ENCODE measurements at regions not wholly inside any gene's neighbourhood (a gene's known extent, or its start where the extent isn't known, plus 50 kb on each side); places are given as distances from the start of the nearest gene placed in this dataset.

- peak; percentile 44 for DNase-seq (ENCODE audit: low read depth)
- in situ Hi-C loops (cut with HindIII; ENCODE audit: low sequenced_read_pairs), result no loop called here
- TF ChIP-seq CTCF (IDR thresholded peaks at IDR 0.05; ENCODE audit: low read depth, low read length, missing control alignments), result peak; percentile 56
- H3K4me3 ChIP-seq (ENCODE audit: low read depth, low read length), result no peak overlapping the region
These were observed 244.3 kb upstream of the WWC1 start for GRCh38 chr5:168047043-168047668.

- H3K4me3 ChIP-seq (ENCODE audit: low read depth, low read length), result no peak overlapping the region
- in situ Hi-C loops (cut with HindIII; ENCODE audit: low sequenced_read_pairs), result no loop called here
- TF ChIP-seq CTCF (IDR thresholded peaks at IDR 0.05; ENCODE audit: low read depth, low read length, missing control alignments), result no peak
- DNase-seq (ENCODE audit: low read depth), result peak; percentile 16
These were observed 243.8 kb upstream of the WWC1 start for GRCh38 chr5:168047669-168048111.

- TF ChIP-seq CTCF (IDR thresholded peaks at IDR 0.05; ENCODE audit: low read depth, low read length, missing control alignments), result no peak
- in situ Hi-C loops (cut with HindIII; ENCODE audit: low sequenced_read_pairs), result no loop called here
- no peak for DNase-seq (ENCODE audit: low read depth)
- H3K4me3 ChIP-seq (ENCODE audit: low read depth, low read length), result no peak overlapping the region
These were observed 243.0 kb upstream of the WWC1 start for GRCh38 chr5:168048486-168048885.

- in situ Hi-C loops (cut with HindIII; ENCODE audit: low sequenced_read_pairs), result no loop called here
- no peak for TF ChIP-seq CTCF (IDR thresholded peaks at IDR 0.05; ENCODE audit: low read depth, low read length, missing control alignments)
- DNase-seq (ENCODE audit: low read depth), result no peak
- H3K4me3 ChIP-seq (ENCODE audit: low read depth, low read length), result no peak overlapping the region
These were observed 238.8 kb upstream of the WWC1 start for GRCh38 chr5:168052686-168053085.

DNA sequence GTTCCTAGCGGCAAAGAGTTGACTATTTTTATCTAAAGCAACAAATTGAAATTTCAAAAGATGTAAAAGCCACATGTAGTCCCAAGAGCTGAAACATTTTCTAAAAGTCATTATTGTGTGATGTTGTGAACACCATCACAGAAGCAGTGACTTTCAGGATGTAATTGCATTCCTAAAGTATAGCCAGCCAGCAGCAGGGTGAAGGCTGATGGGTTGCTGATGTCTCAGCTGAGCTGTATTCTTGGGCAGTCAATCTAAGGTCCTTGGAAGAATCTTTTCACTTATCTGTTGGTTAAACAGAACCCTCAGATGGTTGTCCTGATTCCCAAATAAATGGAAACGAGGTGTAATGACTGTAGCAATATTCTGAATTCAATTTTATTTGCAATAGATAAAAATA is 237.4 kb upstream of the WWC1 start:
- in situ Hi-C loops (cut with HindIII; ENCODE audit: low sequenced_read_pairs), result no loop called here
- no peak overlapping the region for H3K4me3 ChIP-seq (ENCODE audit: low read depth, low read length)
- TF ChIP-seq CTCF (IDR thresholded peaks at IDR 0.05; ENCODE audit: low read depth, low read length, missing control alignments), result no peak
- DNase-seq (ENCODE audit: low read depth), result no peak

- in situ Hi-C loops (cut with HindIII; ENCODE audit: low sequenced_read_pairs), result no loop called here
- H3K4me3 ChIP-seq (ENCODE audit: low read depth, low read length), result no peak overlapping the region
- no peak for TF ChIP-seq CTCF (IDR thresholded peaks at IDR 0.05; ENCODE audit: low read depth, low read length, missing control alignments)
- no peak for DNase-seq (ENCODE audit: low read depth)
These were observed 236.2 kb upstream of the WWC1 start for GRCh38 chr5:168055141-168055683.

Data from astrocyte of the cerebellum (primary cell).